KMS-11 (cell line): ENCODE measurements at regions not wholly inside any gene's neighbourhood (a gene's known extent, or its start where the extent isn't known, plus 50 kb on each side); places are given as distances from the start of the nearest gene placed in this dataset.

Source experiments
- H2AFZ ChIP-seq: fragments of 200-600 bp; sonication (generic); 2 replicates; pipeline ENCODE4 v1.6.1; 2016; ENCODE audit warnings: antibody characterized with exemption, mixed run types, low read depth
- H3K27ac ChIP-seq: fragments of 200-600 bp; sonication (generic); 2 replicates; pipeline ENCODE4 v1.6.1; 2016; ENCODE audit warnings: mild to moderate bottlenecking, mixed run types
- H3K27me3 ChIP-seq: fragments of 200-600 bp; sonication (generic); 2 replicates; pipeline ENCODE4 v1.6.1; 2017; ENCODE audit warnings: mild to moderate bottlenecking, low read depth, mixed run types, moderate library complexity; ENCODE audit not compliant: insufficient read depth
- H3K36me3 ChIP-seq: fragments of 200-600 bp; sonication (generic); 2 replicates; pipeline ENCODE4 v1.6.1; 2017; ENCODE audit warnings: mild to moderate bottlenecking, mixed run types; ENCODE audit not compliant: insufficient read depth
- H3K4me1 ChIP-seq: fragments of 200-600 bp; sonication (generic); 2 replicates; pipeline ENCODE4 v1.6.1; 2016; ENCODE audit warnings: mild to moderate bottlenecking, low read depth, mixed run types; ENCODE audit not compliant: poor library complexity, severe bottlenecking
- H3K4me2 ChIP-seq: fragments of 200-600 bp; sonication (generic); 2 replicates; pipeline ENCODE4 v1.7.0; 2016; ENCODE audit warnings: mild to moderate bottlenecking, mixed run types
- H3K4me3 ChIP-seq: fragments of 200-600 bp; sonication (generic); IDR thresholded peaks from 2 replicates; pipeline ENCODE4 v1.6.1; 2017; ENCODE audit warnings: low read depth, low read length, mixed read lengths; ENCODE audit not compliant: insufficient read depth
- H3K79me2 ChIP-seq: fragments of 200-600 bp; sonication (generic); 2 replicates; pipeline ENCODE4 v1.6.1; 2016; ENCODE audit warnings: low read depth, mixed run types; ENCODE audit not compliant: insufficient read depth
- H3K9ac ChIP-seq: fragments of 200-600 bp; sonication (generic); 2 replicates; pipeline ENCODE4 v1.6.1; 2016; ENCODE audit warnings: mild to moderate bottlenecking, mixed run types
- H4K20me1 ChIP-seq: fragments of 200-600 bp; sonication (generic); 2 replicates; pipeline ENCODE4 v1.6.1; 2016; ENCODE audit warnings: mild to moderate bottlenecking, mixed run types; ENCODE audit not compliant: insufficient read depth
- TF ChIP-seq, protein P1 (sequence below): fragments of 200-600 bp; sonication (generic); conservative IDR thresholded peaks from 2 replicates; pipeline ENCODE4 v1.6.1; 2017; ENCODE audit warnings: low read depth, mild to moderate bottlenecking, antibody characterized with exemption, low read length, moderate library complexity, mixed read lengths

DNA sequence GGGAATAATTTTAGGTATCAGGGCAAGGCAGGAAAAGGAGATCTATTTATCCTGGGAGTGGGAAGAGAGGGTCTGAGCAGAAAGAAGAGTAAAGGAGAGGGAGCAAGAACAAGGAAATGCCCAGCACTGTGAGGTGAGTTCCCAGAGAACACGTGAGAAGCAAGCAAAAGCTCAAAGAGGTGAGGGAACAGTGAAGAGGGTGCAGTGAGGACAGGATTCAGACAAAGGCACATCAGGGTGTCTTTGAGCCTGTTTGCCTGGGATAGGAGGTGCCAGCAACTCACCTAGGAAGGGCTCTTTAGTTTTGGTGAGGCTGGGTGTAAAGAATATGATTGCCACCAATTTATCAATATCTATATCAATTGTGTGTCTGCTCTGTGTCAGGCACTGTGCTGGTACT lies 88.9 kb upstream of the NRXN3 start:
- Histone ChIP-seq H3K4me1 (no peaks in the 10 kb centered on the region), H3K4me2 (no peak overlapping the region), H3K4me3 (no peak overlapping the region), H3K9ac (no peak overlapping the region), H3K27ac (no peak overlapping the region), H3K36me3 (no peaks in the 10 kb centered on the region), H3K79me2 (no peaks in the 10 kb centered on the region), H3K27me3 (no peaks in the 10 kb centered on the region), H2AFZ (no peak overlapping the region), H4K20me1 (no peaks in the 10 kb centered on the region)
- TF ChIP-seq, protein P1, sequence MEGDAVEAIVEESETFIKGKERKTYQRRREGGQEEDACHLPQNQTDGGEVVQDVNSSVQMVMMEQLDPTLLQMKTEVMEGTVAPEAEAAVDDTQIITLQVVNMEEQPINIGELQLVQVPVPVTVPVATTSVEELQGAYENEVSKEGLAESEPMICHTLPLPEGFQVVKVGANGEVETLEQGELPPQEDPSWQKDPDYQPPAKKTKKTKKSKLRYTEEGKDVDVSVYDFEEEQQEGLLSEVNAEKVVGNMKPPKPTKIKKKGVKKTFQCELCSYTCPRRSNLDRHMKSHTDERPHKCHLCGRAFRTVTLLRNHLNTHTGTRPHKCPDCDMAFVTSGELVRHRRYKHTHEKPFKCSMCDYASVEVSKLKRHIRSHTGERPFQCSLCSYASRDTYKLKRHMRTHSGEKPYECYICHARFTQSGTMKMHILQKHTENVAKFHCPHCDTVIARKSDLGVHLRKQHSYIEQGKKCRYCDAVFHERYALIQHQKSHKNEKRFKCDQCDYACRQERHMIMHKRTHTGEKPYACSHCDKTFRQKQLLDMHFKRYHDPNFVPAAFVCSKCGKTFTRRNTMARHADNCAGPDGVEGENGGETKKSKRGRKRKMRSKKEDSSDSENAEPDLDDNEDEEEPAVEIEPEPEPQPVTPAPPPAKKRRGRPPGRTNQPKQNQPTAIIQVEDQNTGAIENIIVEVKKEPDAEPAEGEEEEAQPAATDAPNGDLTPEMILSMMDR, result no peak

DNA sequence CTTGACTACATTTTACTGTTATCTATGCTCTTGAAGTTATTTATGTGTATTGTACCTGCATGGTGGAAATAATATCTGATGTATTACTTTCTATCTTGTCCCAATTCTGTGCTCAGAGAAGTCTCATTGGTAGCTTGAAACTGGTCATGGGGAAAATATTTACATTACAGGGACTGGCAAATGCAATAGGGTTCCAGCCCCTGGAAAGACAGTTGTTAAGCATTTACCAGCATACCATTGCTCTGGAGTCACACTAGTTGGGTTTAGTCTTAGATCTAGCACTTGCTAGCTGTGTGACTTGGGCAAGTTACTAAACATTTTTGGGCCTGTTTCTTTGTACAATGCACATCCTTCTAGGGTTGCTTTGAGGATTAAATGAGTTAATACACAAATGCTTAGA lies 86.3 kb upstream of the NRXN3 start:
- no peak overlapping the region for H3K4me2 ChIP-seq
- H2AFZ ChIP-seq, result no peak overlapping the region
- no peaks in the 10 kb centered on the region for H3K36me3 ChIP-seq
- H3K27ac ChIP-seq, result no peak overlapping the region
- TF ChIP-seq, protein P1, result no peak
- H3K9ac ChIP-seq, result no peak overlapping the region
- H4K20me1 ChIP-seq, result no peaks in the 10 kb centered on the region
- H3K4me3 ChIP-seq, result no peak overlapping the region
- H3K4me1 ChIP-seq, result no peaks in the 10 kb centered on the region
- no peaks in the 10 kb centered on the region for H3K27me3 ChIP-seq
- no peaks in the 10 kb centered on the region for H3K79me2 ChIP-seq

DNA sequence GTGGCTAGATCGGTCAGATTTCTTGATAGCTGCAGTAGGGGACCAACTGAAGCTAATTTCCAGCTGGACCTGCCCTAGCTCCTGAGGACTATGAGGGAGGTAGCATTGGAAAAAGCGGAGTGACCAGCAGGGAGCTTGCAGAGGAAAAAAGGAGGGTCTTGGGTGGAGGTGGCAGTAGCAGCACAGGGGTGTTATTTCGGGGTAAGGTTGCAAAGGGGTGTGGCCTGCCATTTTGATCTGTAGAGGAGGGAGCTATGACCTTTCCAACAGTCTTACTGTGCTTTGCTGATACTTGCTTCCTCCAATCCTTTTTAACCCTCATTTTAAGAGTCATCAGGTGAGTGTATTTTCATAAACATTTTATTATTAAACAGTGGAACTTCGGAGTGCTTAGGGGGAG lies 83.8 kb upstream of the NRXN3 start:
- TF ChIP-seq, protein P1, result no peak
- H3K9ac ChIP-seq, result no peak overlapping the region
- H3K27me3 ChIP-seq, result no peaks in the 10 kb centered on the region
- no peaks in the 10 kb centered on the region for H3K4me1 ChIP-seq
- no peak overlapping the region for H2AFZ ChIP-seq
- H3K36me3 ChIP-seq, result no peaks in the 10 kb centered on the region
- H3K27ac ChIP-seq, result no peak overlapping the region
- no peaks in the 10 kb centered on the region for H3K79me2 ChIP-seq
- no peaks in the 10 kb centered on the region for H4K20me1 ChIP-seq
- H3K4me2 ChIP-seq, result no peak overlapping the region
- no peak overlapping the region for H3K4me3 ChIP-seq

DNA sequence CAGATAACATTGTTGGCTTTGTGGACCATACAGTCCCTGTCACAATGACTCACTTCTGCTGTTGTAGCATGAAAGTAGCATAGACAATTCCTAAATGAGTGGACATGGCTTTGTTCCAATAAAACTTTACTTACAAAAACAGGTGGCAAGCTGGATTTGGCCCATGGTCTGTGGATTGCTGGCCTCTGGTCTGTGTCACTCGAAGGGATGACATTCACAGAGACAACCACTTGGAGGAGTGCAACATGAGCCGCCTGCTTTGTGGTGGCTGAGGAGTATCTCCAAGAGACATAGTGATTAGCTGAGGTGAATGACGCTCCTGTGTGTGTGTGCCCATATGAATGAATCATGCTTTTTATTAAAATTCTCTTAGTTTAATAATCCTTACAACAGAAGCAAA lies 81.3 kb upstream of the NRXN3 start:
- Histone ChIP-seq H3K4me3 (no peak overlapping the region), H3K27me3 (no peaks in the 10 kb centered on the region), H3K4me1 (no peaks in the 10 kb centered on the region), H3K27ac (no peak overlapping the region), H4K20me1 (no peaks in the 10 kb centered on the region), H3K4me2 (no peak overlapping the region), H3K79me2 (no peaks in the 10 kb centered on the region), H3K9ac (no peak overlapping the region), H3K36me3 (no peaks in the 10 kb centered on the region), H2AFZ (no peak overlapping the region)
- TF ChIP-seq, protein P1, result no peak

DNA sequence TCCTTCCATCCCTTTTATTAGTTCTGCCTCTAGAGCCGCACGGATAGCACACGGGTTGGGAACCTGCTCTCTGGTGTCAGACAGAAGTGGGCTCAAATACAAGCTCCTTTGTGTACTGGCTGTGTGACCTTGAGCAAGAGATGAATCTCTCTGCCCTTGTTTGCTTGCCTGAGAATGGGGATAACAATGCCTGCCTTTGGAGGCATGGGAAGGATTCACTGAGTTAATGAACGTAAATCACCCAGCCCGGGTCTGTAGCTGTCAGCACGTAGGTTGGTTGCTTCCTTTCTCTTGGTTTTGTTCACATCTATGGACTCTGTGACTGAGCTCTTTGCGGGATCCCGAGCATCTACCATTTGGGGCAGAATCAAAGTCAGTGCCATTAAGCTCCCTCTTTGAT lies 79.3 kb upstream of the NRXN3 start:
- no peaks in the 10 kb centered on the region for H4K20me1 ChIP-seq
- no peaks in the 10 kb centered on the region for H3K27me3 ChIP-seq
- no peak overlapping the region for H3K9ac ChIP-seq
- TF ChIP-seq, protein P1, result no peak
- H2AFZ ChIP-seq, result no peak overlapping the region
- no peaks in the 10 kb centered on the region for H3K4me1 ChIP-seq
- H3K79me2 ChIP-seq, result no peaks in the 10 kb centered on the region
- no peaks in the 10 kb centered on the region for H3K36me3 ChIP-seq
- H3K4me2 ChIP-seq, result no peak overlapping the region
- H3K4me3 ChIP-seq, result no peak overlapping the region
- H3K27ac ChIP-seq, result no peak overlapping the region
